ENCODE measurements at regions not wholly inside any gene's neighbourhood (a gene's known extent, or its start where the extent isn't known, plus 50 kb on each side); places are given as distances from the start of the nearest gene placed in this dataset.

GRCh38 chr15:93146196-93146595 lies 57.2 kb upstream of the RGMA start:
- no peak overlapping the region for H3K4me3 Mint-ChIP-seq
- no peak overlapping the region for H3K27ac Mint-ChIP-seq
- DNase-seq = no peak
- H3K36me3 Mint-ChIP-seq = no peaks in the 10 kb centered on the region
- H3K9me3 Mint-ChIP-seq = no peaks in the 10 kb centered on the region
- no peaks in the 10 kb centered on the region for H3K27me3 Mint-ChIP-seq
- H3K4me1 Mint-ChIP-seq = peaks cover 4% of the 10 kb centered on the region

DNA sequence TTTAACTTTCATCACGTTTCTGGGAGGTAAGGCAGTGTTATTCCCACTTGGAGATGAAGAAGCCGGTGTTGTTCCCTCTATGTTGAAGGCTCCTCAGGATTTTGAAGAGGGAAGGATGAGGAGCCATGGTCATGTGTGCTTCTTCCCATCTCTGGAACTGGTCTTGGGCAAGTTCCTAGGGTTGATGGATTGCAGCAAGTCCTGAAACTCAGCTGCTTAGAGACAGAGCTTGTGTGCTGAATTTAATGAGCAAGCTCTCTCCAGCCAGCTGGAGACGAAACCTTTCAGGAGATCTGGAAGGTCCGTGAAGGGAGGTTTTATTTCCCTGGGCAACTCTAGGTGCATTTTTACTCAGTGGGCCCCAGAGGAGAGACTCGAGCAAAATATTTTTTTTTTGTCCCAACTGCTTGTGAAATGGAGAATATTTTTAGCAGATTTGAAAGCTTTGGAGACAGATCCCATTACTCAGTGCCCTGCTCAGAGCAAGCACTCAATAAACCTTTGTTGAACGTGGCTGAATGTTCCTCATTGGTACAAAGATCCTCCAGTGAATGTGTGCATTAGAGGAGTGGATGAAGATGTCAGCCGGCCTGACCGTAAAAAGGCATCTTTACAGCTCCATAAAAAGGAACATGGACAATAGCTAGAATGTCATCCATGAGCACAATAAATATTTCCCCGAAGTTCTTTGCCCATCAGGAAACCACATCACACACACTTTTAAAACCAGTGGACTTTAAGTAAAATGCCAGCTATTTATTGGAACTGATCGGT lies 55.6 kb upstream of the RGMA start:
- peaks cover 6% of the 10 kb centered on the region for H3K4me1 Mint-ChIP-seq
- no peaks in the 10 kb centered on the region for H3K9me3 Mint-ChIP-seq
- H3K27ac Mint-ChIP-seq = no peak overlapping the region
- no peaks in the 10 kb centered on the region for H3K27me3 Mint-ChIP-seq
- no peaks in the 10 kb centered on the region for H3K36me3 Mint-ChIP-seq
- no peak overlapping the region for H3K4me3 Mint-ChIP-seq
- DNase-seq = no peak

DNA sequence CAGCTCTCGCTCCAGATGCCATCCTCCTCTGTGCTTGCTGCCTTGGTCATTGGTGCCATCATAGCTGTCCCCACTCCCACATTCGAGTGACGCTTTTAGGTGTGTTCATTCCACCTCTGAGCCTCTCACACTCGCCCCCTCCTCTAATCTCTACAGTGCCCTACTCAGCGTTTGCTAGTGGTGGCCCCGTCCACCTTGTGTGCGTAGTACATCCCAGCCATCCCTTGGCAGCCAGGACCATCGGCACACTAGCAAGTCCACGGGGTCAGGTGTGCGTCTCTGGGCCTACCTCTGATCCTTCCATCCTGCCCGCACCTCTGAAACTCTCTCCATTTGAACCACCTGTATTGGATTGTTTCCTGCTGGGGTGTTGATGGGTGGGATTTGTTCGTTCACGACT lies 54.2 kb upstream of the RGMA start:
- no peaks in the 10 kb centered on the region for H3K9me3 Mint-ChIP-seq
- peaks cover 6% of the 10 kb centered on the region for H3K4me1 Mint-ChIP-seq
- DNase-seq = no peak
- no peak overlapping the region for H3K4me3 Mint-ChIP-seq
- H3K36me3 Mint-ChIP-seq = no peaks in the 10 kb centered on the region
- H3K27ac Mint-ChIP-seq = no peak overlapping the region
- H3K27me3 Mint-ChIP-seq = no peaks in the 10 kb centered on the region

- DNase-seq = no peak
Observed at GRCh38 chr15:93141371-93141794, 52.4 kb upstream of the RGMA start.

DNA sequence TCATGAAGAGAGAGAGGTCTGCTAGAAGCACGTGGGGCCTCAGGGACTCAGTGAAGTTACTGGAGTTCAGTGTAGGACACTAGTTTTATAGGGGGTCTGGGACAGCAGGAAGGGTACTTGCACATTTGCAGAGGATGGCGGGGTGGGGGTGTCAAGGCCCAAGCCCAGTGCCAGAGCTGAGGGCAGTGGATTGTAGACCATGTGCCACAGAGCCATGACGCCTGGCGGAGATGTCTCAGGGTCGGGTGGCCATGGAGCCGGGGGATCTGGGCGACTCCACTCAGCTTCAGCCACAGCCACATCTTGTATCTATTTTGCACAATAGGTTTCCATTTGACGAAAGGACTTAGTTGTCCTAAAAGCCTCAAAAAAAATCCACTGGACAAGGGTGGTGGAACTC lies 50.4 kb upstream of the RGMA start:
- DNase-seq = no peak
- Mint-ChIP-seq H3K4me1 (peaks cover 6% of the 10 kb centered on the region), H3K27me3 (no peaks in the 10 kb centered on the region), H3K4me3 (no peak overlapping the region), H3K36me3 (no peaks in the 10 kb centered on the region), H3K27ac (no peak overlapping the region), H3K9me3 (no peaks in the 10 kb centered on the region)

More at GRCh38 chr15:93141371-93141794, 52.4 kb upstream of the RGMA start:
- Mint-ChIP-seq H3K36me3 (no peaks in the 10 kb centered on the region), H3K4me1 (peaks cover 6% of the 10 kb centered on the region), H3K9me3 (no peaks in the 10 kb centered on the region), H3K4me3 (no peak overlapping the region), H3K27ac (no peak overlapping the region), H3K27me3 (no peaks in the 10 kb centered on the region)

- no peak for DNase-seq
- Mint-ChIP-seq H3K9me3 (no peaks in the 10 kb centered on the region), H3K4me3 (no peak overlapping the region), H3K4me1 (peaks cover 6% of the 10 kb centered on the region), H3K27me3 (no peaks in the 10 kb centered on the region), H3K27ac (no peak overlapping the region), H3K36me3 (no peaks in the 10 kb centered on the region)
Observed at GRCh38 chr15:93138681-93139250, 49.8 kb upstream of the RGMA start.

Data from activated naive CD8-positive, alpha-beta T cell treated with anti-CD3 and anti-CD28 coated beads for 36 hours (primary cell).